Left ventricle myocardium inferior (tissue), 1 donor: ENCODE measurements at regions not wholly inside any gene's neighbourhood (a gene's known extent, or its start where the extent isn't known, plus 50 kb on each side); places are given as distances from the start of the nearest gene placed in this dataset.
A peak's percentile ranks its signal among the peaks of the same experiment; 100 is the strongest.

Experiments
- DNase-seq: peaks from one replicate; pipeline ENCODE4 v3.0.0-alpha.2; 2020
- H3K27ac ChIP-seq: fragments of 200-600 bp; replicated peaks from 2 replicates; pipeline ENCODE4 v1.8.0; 2021
- H3K27me3 ChIP-seq: fragments of 200-600 bp; 2 replicates; pipeline ENCODE4 v1.8.0; 2021; ENCODE audit warnings: low read depth
- H3K36me3 ChIP-seq: fragments of 200-600 bp; 2 replicates; pipeline ENCODE4 v1.8.0; 2021
- H3K4me1 ChIP-seq: fragments of 200-600 bp; 2 replicates; pipeline ENCODE4 v1.8.0; 2021
- H3K4me3 ChIP-seq: fragments of 200-600 bp; 2 replicates; pipeline ENCODE4 v1.8.0; 2021; ENCODE audit warnings: mild to moderate bottlenecking, moderate library complexity
- H3K9me3 ChIP-seq: fragments of 200-600 bp; replicated peaks from 2 replicates; pipeline ENCODE4 v1.8.0; 2021
- intact Hi-C: fragments of 100-400 bp; cut with micrococcal nuclease; formaldehyde crosslinking; loops from one replicate; pipeline ENCODE4 v1.11.0; 2022
- TF ChIP-seq, protein P1 (sequence below): fragments of 200-600 bp; IDR thresholded peaks from 2 replicates; pipeline ENCODE4 v1.8.0; 2021; ENCODE audit warnings: antibody characterized with exemption, mild to moderate bottlenecking, borderline replicate concordance
- donor health status: DM: no; HTN: yes; CAD: no; lungs with severe emphysema.

- TF ChIP-seq, protein P1, sequence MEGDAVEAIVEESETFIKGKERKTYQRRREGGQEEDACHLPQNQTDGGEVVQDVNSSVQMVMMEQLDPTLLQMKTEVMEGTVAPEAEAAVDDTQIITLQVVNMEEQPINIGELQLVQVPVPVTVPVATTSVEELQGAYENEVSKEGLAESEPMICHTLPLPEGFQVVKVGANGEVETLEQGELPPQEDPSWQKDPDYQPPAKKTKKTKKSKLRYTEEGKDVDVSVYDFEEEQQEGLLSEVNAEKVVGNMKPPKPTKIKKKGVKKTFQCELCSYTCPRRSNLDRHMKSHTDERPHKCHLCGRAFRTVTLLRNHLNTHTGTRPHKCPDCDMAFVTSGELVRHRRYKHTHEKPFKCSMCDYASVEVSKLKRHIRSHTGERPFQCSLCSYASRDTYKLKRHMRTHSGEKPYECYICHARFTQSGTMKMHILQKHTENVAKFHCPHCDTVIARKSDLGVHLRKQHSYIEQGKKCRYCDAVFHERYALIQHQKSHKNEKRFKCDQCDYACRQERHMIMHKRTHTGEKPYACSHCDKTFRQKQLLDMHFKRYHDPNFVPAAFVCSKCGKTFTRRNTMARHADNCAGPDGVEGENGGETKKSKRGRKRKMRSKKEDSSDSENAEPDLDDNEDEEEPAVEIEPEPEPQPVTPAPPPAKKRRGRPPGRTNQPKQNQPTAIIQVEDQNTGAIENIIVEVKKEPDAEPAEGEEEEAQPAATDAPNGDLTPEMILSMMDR = no peak
- intact Hi-C loops = no loop called here
- no peak overlapping the region for H3K4me3 ChIP-seq
- no peak overlapping the region for H3K27ac ChIP-seq
- no peak for DNase-seq
- H3K4me1 ChIP-seq = no peaks in the 10 kb centered on the region
- H3K36me3 ChIP-seq = no peaks in the 10 kb centered on the region
- no peaks in the 10 kb centered on the region for H3K27me3 ChIP-seq
- H3K9me3 ChIP-seq = peaks cover 5% of the 10 kb centered on the region
These were observed 96.9 kb downstream of the CCDC34 start for GRCh38 chr11:27266125-27266524.

- H3K9me3 ChIP-seq = no peaks in the 10 kb centered on the region
- H3K36me3 ChIP-seq = no peaks in the 10 kb centered on the region
These were observed 99.0 kb downstream of the CCDC34 start for GRCh38 chr11:27263986-27264385.

DNA sequence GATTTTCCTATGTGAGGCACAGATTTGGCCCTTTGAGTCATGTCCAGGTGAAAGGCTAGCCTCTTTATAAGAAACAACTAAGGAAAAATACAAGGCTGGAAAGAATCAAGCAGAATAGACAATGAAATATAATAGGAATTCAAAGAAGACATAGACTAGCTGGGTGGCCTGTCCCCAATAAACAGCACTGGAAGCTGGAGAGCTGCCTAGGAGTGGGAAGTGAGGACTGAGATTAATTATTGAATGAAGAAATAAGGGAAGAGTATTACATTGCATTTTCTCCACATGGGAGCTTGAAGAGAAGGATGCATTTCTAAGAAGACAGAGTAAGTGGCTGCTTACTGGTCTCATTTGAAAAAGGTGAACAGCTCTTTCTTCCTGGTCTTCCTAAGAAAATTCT is 100.0 kb downstream of the CCDC34 start:
- H3K36me3 ChIP-seq = no peaks in the 10 kb centered on the region
- no peak for DNase-seq
- intact Hi-C loops = no loop called here
- no peaks in the 10 kb centered on the region for H3K27me3 ChIP-seq
- H3K4me1 ChIP-seq = no peaks in the 10 kb centered on the region
- TF ChIP-seq, protein P1 = no peak
- no peak overlapping the region for H3K4me3 ChIP-seq
- no peaks in the 10 kb centered on the region for H3K9me3 ChIP-seq
- H3K27ac ChIP-seq = no peak overlapping the region

More at GRCh38 chr11:27263986-27264385, 99.0 kb downstream of the CCDC34 start:
- Histone ChIP-seq H3K4me3 (no peak overlapping the region), H3K4me1 (no peaks in the 10 kb centered on the region), H3K27me3 (no peaks in the 10 kb centered on the region), H3K27ac (no peak overlapping the region)
- intact Hi-C loops = no loop called here
- DNase-seq = no peak
- TF ChIP-seq, protein P1 = no peak

- TF ChIP-seq, protein P1 = no peak
- no peaks in the 10 kb centered on the region for H3K4me1 ChIP-seq
- H3K36me3 ChIP-seq = no peaks in the 10 kb centered on the region
- no peak for DNase-seq
- intact Hi-C loops = no loop called here
- H3K9me3 ChIP-seq = no peaks in the 10 kb centered on the region
- H3K27ac ChIP-seq = no peak overlapping the region
- H3K4me3 ChIP-seq = no peak overlapping the region
- no peaks in the 10 kb centered on the region for H3K27me3 ChIP-seq
These were observed 107.6 kb downstream of the CCDC34 start for GRCh38 chr11:27255447-27255828.

DNA sequence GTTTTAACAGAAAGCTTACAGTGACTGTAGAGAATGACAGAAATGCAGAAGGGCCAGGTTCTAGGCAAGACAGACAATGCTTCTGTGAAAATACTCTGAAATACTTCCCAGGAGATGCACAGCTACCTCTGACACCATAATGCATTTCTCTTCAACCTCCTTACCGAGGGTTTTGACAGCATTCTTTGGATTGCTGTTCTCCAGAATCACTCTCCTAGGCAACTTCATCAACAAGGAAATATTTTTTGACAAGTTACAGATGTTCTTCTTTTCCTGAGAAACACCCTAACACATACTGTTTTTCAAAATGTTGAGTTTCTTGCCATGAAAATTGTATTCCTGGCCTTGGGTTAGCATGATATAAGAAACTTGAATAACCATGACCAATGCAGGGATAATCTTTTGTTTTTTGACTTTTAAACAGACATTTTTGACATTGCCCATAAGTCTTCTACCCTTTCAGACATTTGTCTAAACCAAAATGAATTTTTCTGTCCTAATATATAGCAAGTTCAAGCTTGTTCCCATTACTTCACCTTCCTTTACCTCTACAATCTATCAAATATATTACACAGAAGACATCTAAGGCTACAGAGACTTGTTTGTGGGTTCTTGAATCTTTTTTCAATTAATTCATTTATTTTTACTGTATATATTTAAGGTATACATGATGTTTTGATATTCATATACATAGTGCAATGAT is 108.1 kb downstream of the CCDC34 start:
- no peak for DNase-seq
- Histone ChIP-seq H3K36me3 (no peaks in the 10 kb centered on the region), H3K9me3 (no peaks in the 10 kb centered on the region), H3K27me3 (no peaks in the 10 kb centered on the region), H3K27ac (peak overlapping the region; percentile 47), H3K4me1 (no peaks in the 10 kb centered on the region), H3K4me3 (no peak overlapping the region)
- TF ChIP-seq, protein P1 = no peak
- intact Hi-C loops = no loop called here
